GM23338 (cell line): ENCODE measurements at regions not wholly inside any gene's neighbourhood (a gene's known extent, or its start where the extent isn't known, plus 50 kb on each side); places are given as distances from the start of the nearest gene placed in this dataset.

ENCODE experiments used
- CREB1 ChIP-seq: fragments of 250-450 bp; sonication (Bioruptor Pico); IDR thresholded peaks from 2 replicates; pipeline ENCODE4 v1.5.0; 2020; ENCODE audit warnings: low read depth, mild to moderate bottlenecking, moderate library complexity
- EZH2 ChIP-seq: fragments of 200-600 bp; sonication (generic); IDR thresholded peaks from one replicate; pipeline ENCODE4 v1.8.0; 2017; ENCODE audit warnings: antibody characterized with exemption, mild to moderate bottlenecking, low read depth; ENCODE audit not compliant: unreplicated experiment
- EZH2phosphoT487 ChIP-seq: fragments of 200-600 bp; sonication (generic); IDR thresholded peaks from one replicate; pipeline ENCODE4 v1.8.1; 2018; ENCODE audit warnings: antibody characterized with exemption; ENCODE audit not compliant: unreplicated experiment
- JUNB ChIP-seq: IDR thresholded peaks from one replicate; pipeline ENCODE4 v1.6.1; 2016; ENCODE audit warnings: antibody characterized with exemption; ENCODE audit not compliant: unreplicated experiment
- POLR2AphosphoS5 ChIP-seq: IDR thresholded peaks from 2 replicates; pipeline ENCODE4 v1.6.1; 2016; ENCODE audit warnings: antibody characterized with exemption, low read depth
- ZNF114 ChIP-seq: fragments of 250-450 bp; sonication (Bioruptor Pico); IDR thresholded peaks from 2 replicates; pipeline ENCODE4 v1.5.0; 2020; ENCODE audit warnings: mild to moderate bottlenecking, moderate library complexity
- ZNF331 ChIP-seq: fragments of 250-450 bp; sonication (Bioruptor Pico); IDR thresholded peaks from 2 replicates; pipeline ENCODE4 v1.5.0; 2020; ENCODE audit warnings: low read depth, mild to moderate bottlenecking, moderate library complexity
- TF ChIP-seq, protein P1 (sequence below), 2 experiments: fragments of 200-600 bp in 1 of 2; sonication (generic) in 1 of 2; conservative IDR thresholded peaks; 2 replicates each; pipeline versions ENCODE4 v1.5.1 to v1.6.1; 2016 to 2017; ENCODE audit warnings: antibody characterized with exemption in 2 of 2, low read depth in 2 of 2, mild to moderate bottlenecking in 2 of 2, moderate library complexity in 1 of 2
- TF ChIP-seq, protein P2 (sequence below): IDR thresholded peaks from one replicate; pipeline ENCODE4 v1.6.1; 2018; ENCODE audit warnings: antibody characterized with exemption; ENCODE audit not compliant: unreplicated experiment

DNA sequence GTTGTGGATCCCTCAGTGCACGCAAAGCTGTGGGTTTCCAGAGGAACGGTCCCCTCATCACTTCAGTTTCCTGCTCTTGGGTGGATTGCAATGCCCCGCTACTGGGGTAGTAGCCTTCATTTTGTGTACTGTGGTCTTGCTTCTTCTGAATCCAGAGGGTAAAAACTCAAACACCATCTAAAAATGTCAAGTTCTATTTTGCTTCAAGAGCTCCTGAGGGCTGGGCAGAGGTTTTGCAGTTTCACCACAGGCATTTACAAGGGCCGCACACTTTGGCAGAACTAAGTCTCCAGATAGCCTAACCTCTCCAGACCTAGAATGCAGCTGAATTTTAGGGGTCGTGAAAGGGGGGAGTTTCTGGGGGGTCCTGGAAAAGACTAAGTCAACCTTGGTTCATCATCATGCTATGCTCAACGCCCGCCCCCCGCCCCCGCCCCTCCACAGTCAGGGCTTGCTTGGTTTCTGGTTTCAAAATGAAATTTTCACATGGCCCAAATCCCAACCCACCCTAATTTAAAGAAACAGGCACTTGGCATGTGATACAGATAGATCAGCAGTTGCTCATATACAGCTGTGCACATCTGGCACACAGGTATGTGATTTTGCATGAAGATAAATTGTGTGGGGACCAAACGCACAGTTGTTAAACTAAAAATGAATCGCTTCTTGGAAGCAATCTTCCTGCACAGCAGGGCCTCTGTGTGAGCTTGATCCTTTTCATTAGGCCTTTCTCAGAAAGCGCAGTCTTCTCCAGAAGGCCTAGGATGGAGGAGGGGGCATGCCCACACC is 329.6 kb downstream of the OSR1 start:
- TF ChIP-seq, protein P1, sequence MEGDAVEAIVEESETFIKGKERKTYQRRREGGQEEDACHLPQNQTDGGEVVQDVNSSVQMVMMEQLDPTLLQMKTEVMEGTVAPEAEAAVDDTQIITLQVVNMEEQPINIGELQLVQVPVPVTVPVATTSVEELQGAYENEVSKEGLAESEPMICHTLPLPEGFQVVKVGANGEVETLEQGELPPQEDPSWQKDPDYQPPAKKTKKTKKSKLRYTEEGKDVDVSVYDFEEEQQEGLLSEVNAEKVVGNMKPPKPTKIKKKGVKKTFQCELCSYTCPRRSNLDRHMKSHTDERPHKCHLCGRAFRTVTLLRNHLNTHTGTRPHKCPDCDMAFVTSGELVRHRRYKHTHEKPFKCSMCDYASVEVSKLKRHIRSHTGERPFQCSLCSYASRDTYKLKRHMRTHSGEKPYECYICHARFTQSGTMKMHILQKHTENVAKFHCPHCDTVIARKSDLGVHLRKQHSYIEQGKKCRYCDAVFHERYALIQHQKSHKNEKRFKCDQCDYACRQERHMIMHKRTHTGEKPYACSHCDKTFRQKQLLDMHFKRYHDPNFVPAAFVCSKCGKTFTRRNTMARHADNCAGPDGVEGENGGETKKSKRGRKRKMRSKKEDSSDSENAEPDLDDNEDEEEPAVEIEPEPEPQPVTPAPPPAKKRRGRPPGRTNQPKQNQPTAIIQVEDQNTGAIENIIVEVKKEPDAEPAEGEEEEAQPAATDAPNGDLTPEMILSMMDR (conservative IDR thresholded peaks at IDR 0.05; ENCODE audit: low read depth in 2 of 2) = no peak
- no peak for TF ChIP-seq CREB1
- no peak for TF ChIP-seq EZH2
- TF ChIP-seq JUNB = no peak
- TF ChIP-seq, protein P2, sequence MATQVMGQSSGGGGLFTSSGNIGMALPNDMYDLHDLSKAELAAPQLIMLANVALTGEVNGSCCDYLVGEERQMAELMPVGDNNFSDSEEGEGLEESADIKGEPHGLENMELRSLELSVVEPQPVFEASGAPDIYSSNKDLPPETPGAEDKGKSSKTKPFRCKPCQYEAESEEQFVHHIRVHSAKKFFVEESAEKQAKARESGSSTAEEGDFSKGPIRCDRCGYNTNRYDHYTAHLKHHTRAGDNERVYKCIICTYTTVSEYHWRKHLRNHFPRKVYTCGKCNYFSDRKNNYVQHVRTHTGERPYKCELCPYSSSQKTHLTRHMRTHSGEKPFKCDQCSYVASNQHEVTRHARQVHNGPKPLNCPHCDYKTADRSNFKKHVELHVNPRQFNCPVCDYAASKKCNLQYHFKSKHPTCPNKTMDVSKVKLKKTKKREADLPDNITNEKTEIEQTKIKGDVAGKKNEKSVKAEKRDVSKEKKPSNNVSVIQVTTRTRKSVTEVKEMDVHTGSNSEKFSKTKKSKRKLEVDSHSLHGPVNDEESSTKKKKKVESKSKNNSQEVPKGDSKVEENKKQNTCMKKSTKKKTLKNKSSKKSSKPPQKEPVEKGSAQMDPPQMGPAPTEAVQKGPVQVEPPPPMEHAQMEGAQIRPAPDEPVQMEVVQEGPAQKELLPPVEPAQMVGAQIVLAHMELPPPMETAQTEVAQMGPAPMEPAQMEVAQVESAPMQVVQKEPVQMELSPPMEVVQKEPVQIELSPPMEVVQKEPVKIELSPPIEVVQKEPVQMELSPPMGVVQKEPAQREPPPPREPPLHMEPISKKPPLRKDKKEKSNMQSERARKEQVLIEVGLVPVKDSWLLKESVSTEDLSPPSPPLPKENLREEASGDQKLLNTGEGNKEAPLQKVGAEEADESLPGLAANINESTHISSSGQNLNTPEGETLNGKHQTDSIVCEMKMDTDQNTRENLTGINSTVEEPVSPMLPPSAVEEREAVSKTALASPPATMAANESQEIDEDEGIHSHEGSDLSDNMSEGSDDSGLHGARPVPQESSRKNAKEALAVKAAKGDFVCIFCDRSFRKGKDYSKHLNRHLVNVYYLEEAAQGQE = no peak
- no peak for TF ChIP-seq POLR2AphosphoS5
- no peak for TF ChIP-seq EZH2phosphoT487
- no peak for TF ChIP-seq ZNF331 (CRISPR knock-in tag)
- TF ChIP-seq ZNF114 = no peak
